ENCODE measurements at regions not wholly inside any gene's neighbourhood (a gene's known extent, or its start where the extent isn't known, plus 50 kb on each side); places are given as distances from the start of the nearest gene placed in this dataset.

DNA sequence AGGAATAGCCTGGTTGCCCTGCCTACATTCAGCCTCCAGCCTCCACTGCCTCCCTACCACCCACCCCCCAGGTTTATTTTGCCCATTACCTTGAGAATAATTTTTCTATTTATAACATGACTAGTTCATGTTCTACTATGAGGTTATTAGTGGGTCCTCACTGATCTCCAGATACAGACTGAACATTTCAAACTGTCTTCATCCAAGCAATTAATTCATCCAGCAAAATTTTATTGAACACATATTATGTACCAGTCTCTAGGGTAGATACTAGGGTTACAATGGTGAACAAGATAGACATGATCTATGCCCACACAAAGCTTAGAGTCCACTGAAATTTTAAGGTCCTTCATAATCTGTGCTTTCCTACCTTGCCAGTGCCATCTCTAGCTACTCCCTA is 51.6 kb upstream of the FHIP2A start:
- no peak for DNase-seq (ENCODE audit: low read depth)

GRCh38 chr10:114771157-114771556 is 50.4 kb upstream of the FHIP2A start:
- DNase-seq (ENCODE audit: low read depth): no peak

DNA sequence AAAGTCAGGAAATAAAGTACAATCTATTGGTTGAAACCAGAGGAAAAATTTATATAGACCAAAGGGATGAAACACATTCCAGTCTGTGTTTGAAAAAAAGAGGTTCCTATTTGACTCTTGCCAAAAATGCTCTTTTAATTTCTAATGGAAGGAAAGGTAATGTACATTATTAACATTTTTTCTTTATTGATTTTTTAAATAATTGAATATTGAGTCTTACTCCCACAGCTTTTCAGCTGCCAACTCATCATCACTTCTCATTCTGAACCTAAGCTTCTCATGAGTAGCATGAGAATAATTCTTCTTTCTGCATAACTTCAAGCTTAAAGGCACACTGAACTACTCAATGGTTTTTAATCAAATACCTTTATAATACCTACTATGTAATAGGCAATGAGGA is 49.8 kb upstream of the FHIP2A start:
- DNase-seq (ENCODE audit: low read depth): no peak

Data from RPMI7951 (cell line).